Stomach (tissue), 8 donors: ENCODE measurements at regions not wholly inside any gene's neighbourhood (a gene's known extent, or its start where the extent isn't known, plus 50 kb on each side); places are given as distances from the start of the nearest gene placed in this dataset.

ENCODE experiments used
- DNase-seq, 2 donors: peaks; one replicate each; pipeline versions ENCODE4 v3.0.0 to v3.0.0-alpha.2; 2013 to 2019
- H3K27ac ChIP-seq, 5 donors: fragments of 200-600 bp in 4 of 5; sonication (generic) in 4 of 5; one replicate each; pipeline ENCODE4 v1.5.1; 2013 to 2019; ENCODE audit warnings: mild to moderate bottlenecking in 1 of 5, moderate library complexity in 1 of 5
- H3K27me3 ChIP-seq, 3 donors: fragments of 200-600 bp; sonication (generic); one replicate each; pipeline ENCODE4 v1.5.1; 2017 to 2019; ENCODE audit warnings: mixed run types in 1 of 3
- H3K36me3 ChIP-seq, 4 donors: fragments of 200-600 bp; sonication (generic); 1 replicate in 3 of 4; 2 replicates in 1 of 4; pipeline ENCODE4 v1.5.1; 2016 to 2019
- H3K4me1 ChIP-seq, 4 donors: fragments of 200-600 bp; sonication (generic); one replicate each; pipeline ENCODE4 v1.5.1; 2016 to 2019
- H3K4me3 ChIP-seq, 4 donors: fragments of 200-600 bp; sonication (generic) in 3 of 4; one replicate each; pipeline ENCODE4 v1.5.1; 2016 to 2019; ENCODE audit warnings: mild to moderate bottlenecking in 1 of 4
- H3K9me3 ChIP-seq, 4 donors: fragments of 200-600 bp; sonication (generic); one replicate each; pipeline ENCODE4 v1.5.1; 2016 to 2019
- CTCF ChIP-seq, 7 experiments: fragments of 450-650 bp in 4 of 7; fragments of 200-600 bp in 3 of 7; sonication (generic) in 3 of 7; IDR thresholded peaks; one replicate each; pipeline ENCODE4 v1.5.1; 2016 to 2019; ENCODE audit warnings: antibody characterized with exemption in 7 of 7, control low read depth in 2 of 7, mild to moderate bottlenecking in 1 of 7
- EP300 ChIP-seq: sonication (generic); formaldehyde crosslinking; IDR thresholded peaks from one replicate; pipeline ENCODE4 v1.6.1; 2017; ENCODE audit warnings: antibody characterized with exemption
- POLR2A ChIP-seq, 4 donors: fragments of 450-650 bp; IDR thresholded peaks; one replicate each; pipeline ENCODE4 v1.6.1; 2016; ENCODE audit warnings: antibody characterized with exemption in 4 of 4, control low read depth in 2 of 4, mild to moderate bottlenecking in 1 of 4, moderate library complexity in 1 of 4
- POLR2AphosphoS5 ChIP-seq, 3 donors: sonication (generic); formaldehyde crosslinking; IDR thresholded peaks; one replicate each; pipeline ENCODE4 v1.6.1; 2016; ENCODE audit warnings: antibody characterized with exemption in 3 of 3
- WGBS, 5 donors: extraction: QIAGEN DNeasy Blood & Tissue Kit in 3 of 5; methylation state at CpG; one replicate each; pipeline versions ENCODE4 v1.1.5 to v1.1.7; 2013 to 2018; 5-methylcytosine and 5-hydroxymethylcytosine counted together
- intact Hi-C: fragments of 100-400 bp; cut with DNase I; formaldehyde crosslinking; loops from one replicate; pipeline ENCODE4 v1.15.1; 2023; ENCODE audit warnings: low total_unique reads
- donor health status: healthy with polysubstance abuse.
- donor health status: Bipolar disorder and iron deficiency.
- donor health status: healthy.

- WGBS, 5 donors: 45 to 61% (median 52%) methylated on average over 3 of the region's 3 CpGs
- Histone ChIP-seq H3K27me3 (no peaks in the 10 kb centered on the region), H3K4me3 (no peak overlapping the region), H3K36me3 (no peaks in the 10 kb centered on the region), H3K9me3 (no peaks in the 10 kb centered on the region), H3K27ac (peak overlapping the region in 2 of 5 donors; percentile 7 to 18), H3K4me1 (peaks cover 0 to 41% (median 2%) of the 10 kb centered on the region in 4 donors)
- peak; percentile 53 to 56 for DNase-seq
- TF ChIP-seq POLR2AphosphoS5 (IDR thresholded peaks at IDR 0.05) (peak in 2 of 3 donors; percentile 59 to 85), POLR2A (IDR thresholded peaks at IDR 0.05) (no peak), CTCF (IDR thresholded peaks at IDR 0.05) (no peak), EP300 (no peak)
- intact Hi-C loops: no loop called here
Observed at GRCh38 chr12:69068448-69068847, 135.5 kb upstream of the CPM start.

- Histone ChIP-seq H3K27me3 (no peaks in the 10 kb centered on the region), H3K36me3 (no peaks in the 10 kb centered on the region), H3K4me1 (peaks cover 0 to 41% (median 2%) of the 10 kb centered on the region in 4 donors), H3K4me3 (no peak overlapping the region), H3K9me3 (no peaks in the 10 kb centered on the region), H3K27ac (no peak overlapping the region)
- 82 to 96% (median 90%) methylated on average over 10 of the region's 10 CpGs for WGBS, 5 donors
- intact Hi-C loops: no loop called here
- TF ChIP-seq POLR2AphosphoS5 (IDR thresholded peaks at IDR 0.05) (no peak), CTCF (IDR thresholded peaks at IDR 0.05) (no peak), POLR2A (IDR thresholded peaks at IDR 0.05) (no peak), EP300 (no peak)
- DNase-seq: no peak
Observed at GRCh38 chr12:69069479-69069878, 136.5 kb upstream of the CPM start.

- 16 to 38% (median 21%) methylated on average over 6 of the region's 6 CpGs for WGBS, 5 donors
- intact Hi-C loops: loop anchor here (5.0 kb wide), 1 partner anchor 208 kb away; no protein-coding TSS in a partner anchor
- H3K27ac ChIP-seq: no peak overlapping the region
Observed at GRCh38 chr12:69070319-69071090, 137.5 kb upstream of the CPM start.

GRCh38 chr12:69071091-69071370, 138.1 kb upstream of the CPM start:
- Histone ChIP-seq H3K27ac (no peak overlapping the region), H3K9me3 (no peaks in the 10 kb centered on the region), H3K27me3 (no peaks in the 10 kb centered on the region), H3K4me1 (peaks cover 0 to 41% (median 2%) of the 10 kb centered on the region in 4 donors), H3K36me3 (no peaks in the 10 kb centered on the region), H3K4me3 (no peak overlapping the region)
- no peak for TF ChIP-seq EP300
- no peak for TF ChIP-seq CTCF (IDR thresholded peaks at IDR 0.05)
- TF ChIP-seq POLR2A (IDR thresholded peaks at IDR 0.05): no peak
- TF ChIP-seq POLR2AphosphoS5 (IDR thresholded peaks at IDR 0.05): no peak
- intact Hi-C loops: loop anchor here (5.0 kb wide), 1 partner anchor 209 kb away; no protein-coding TSS in a partner anchor
- 40 to 82% (median 55%) methylated on average over 1 of the region's 1 CpG for WGBS, 5 donors
- no peak for DNase-seq

More at GRCh38 chr12:69070319-69071090, 137.5 kb upstream of the CPM start:
- H3K36me3 ChIP-seq: no peaks in the 10 kb centered on the region
- TF ChIP-seq POLR2AphosphoS5 (IDR thresholded peaks at IDR 0.05) (peak in 1 of 3 donors; percentile 34), POLR2A (IDR thresholded peaks at IDR 0.05) (no peak), CTCF (IDR thresholded peaks at IDR 0.05) (peak in 5 of 7 experiments; percentile 55 to 89 (median 86)), EP300 (no peak)
- H3K9me3 ChIP-seq: no peaks in the 10 kb centered on the region
- peaks cover 0 to 41% (median 2%) of the 10 kb centered on the region in 4 donors for H3K4me1 ChIP-seq
- DNase-seq: peak; percentile 78 to 84
- H3K4me3 ChIP-seq: no peak overlapping the region
- H3K27me3 ChIP-seq: no peaks in the 10 kb centered on the region
